T1000 (cell line): ENCODE measurements at regions not wholly inside any gene's neighbourhood (a gene's known extent, or its start where the extent isn't known, plus 50 kb on each side); places are given as distances from the start of the nearest gene placed in this dataset.

Experiments used
- DNase-seq: peaks from one replicate; lab custom pipeline; 2025; ENCODE audit warnings: mixed read lengths; lab: John Stamatoyannopoulos, UW

- no peak for DNase-seq
Measured at GRCh38 chrX:8319359-8319758, 145.3 kb upstream of the VCX3B start.

- no peak for DNase-seq
Measured at GRCh38 chrX:8323356-8323755, 141.3 kb upstream of the VCX3B start.

- no peak for DNase-seq
Measured at GRCh38 chrX:8341814-8342590, 122.6 kb upstream of the VCX3B start.

- DNase-seq = peak; percentile 3
Measured at GRCh38 chrX:8345473-8345872, 119.2 kb upstream of the VCX3B start.

- no peak for DNase-seq
Measured at GRCh38 chrX:8346060-8346459, 118.6 kb upstream of the VCX3B start.

GRCh38 chrX:8346892-8347291, 117.7 kb upstream of the VCX3B start:
- no peak for DNase-seq

GRCh38 chrX:8349816-8350544, 114.7 kb upstream of the VCX3B start:
- no peak for DNase-seq

- DNase-seq = no peak
Measured at GRCh38 chrX:8358302-8358701, 106.3 kb upstream of the VCX3B start.

GRCh38 chrX:8364369-8365141, 100.1 kb upstream of the VCX3B start:
- DNase-seq = no peak

GRCh38 chrX:8366481-8366880, 98.1 kb upstream of the VCX3B start:
- no peak for DNase-seq

- DNase-seq = no peak
Measured at GRCh38 chrX:8374041-8374825, 90.4 kb upstream of the VCX3B start.

- DNase-seq = no peak
Measured at GRCh38 chrX:8377041-8377440, 87.6 kb upstream of the VCX3B start.

- no peak for DNase-seq
Measured at GRCh38 chrX:8390771-8391170, 73.9 kb upstream of the VCX3B start.

- no peak for DNase-seq
Measured at GRCh38 chrX:8403988-8404387, 60.6 kb upstream of the VCX3B start.

GRCh38 chrX:8404471-8404870, 60.2 kb upstream of the VCX3B start:
- DNase-seq = no peak

- no peak for DNase-seq
Measured at GRCh38 chrX:8404926-8405325, 59.7 kb upstream of the VCX3B start.

GRCh38 chrX:8405631-8406030, 59.0 kb upstream of the VCX3B start:
- no peak for DNase-seq

- DNase-seq = no peak
Measured at GRCh38 chrX:8413279-8413678, 51.4 kb upstream of the VCX3B start.
